ENCODE measurements at regions not wholly inside any gene's neighbourhood (a gene's known extent, or its start where the extent isn't known, plus 50 kb on each side); places are given as distances from the start of the nearest gene placed in this dataset.

DNA sequence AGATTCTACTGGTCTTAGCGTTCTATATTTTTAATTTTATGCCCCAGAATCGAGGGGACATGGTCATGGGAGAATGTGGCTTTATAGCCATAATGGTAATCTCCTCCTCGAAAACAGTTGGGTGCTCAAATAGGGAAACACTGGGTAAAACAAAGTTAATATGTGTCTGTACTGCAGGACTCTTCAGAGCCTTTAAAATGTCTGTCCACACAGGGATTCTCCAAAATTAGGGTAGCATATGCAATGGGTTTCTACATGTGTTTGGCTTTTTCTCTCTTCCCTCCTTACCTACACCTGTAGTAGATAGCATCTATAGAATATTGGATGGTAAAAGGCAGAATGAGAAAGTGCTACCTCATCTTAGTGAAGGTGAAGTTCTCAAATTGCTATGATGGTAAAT is 130.0 kb upstream of the NR3C1 start:
- H3K9me3 Mint-ChIP-seq (ENCODE audit: low read depth), result no peaks in the 10 kb centered on the region
- no peak overlapping the region for H3K27ac Mint-ChIP-seq (ENCODE audit: unreplicated experiment)
- H3K4me3 Mint-ChIP-seq (ENCODE audit: unreplicated experiment), result no peak overlapping the region
- peaks cover 14% of the 10 kb centered on the region for H3K4me1 Mint-ChIP-seq (ENCODE audit: low read depth)
- H3K27me3 Mint-ChIP-seq (ENCODE audit: low read depth), result no peaks in the 10 kb centered on the region
- DNase-seq (ENCODE audit: low spot score), result no peak
- no peaks in the 10 kb centered on the region for H3K36me3 Mint-ChIP-seq (ENCODE audit: low read depth)
- TF ChIP-seq, protein P1, sequence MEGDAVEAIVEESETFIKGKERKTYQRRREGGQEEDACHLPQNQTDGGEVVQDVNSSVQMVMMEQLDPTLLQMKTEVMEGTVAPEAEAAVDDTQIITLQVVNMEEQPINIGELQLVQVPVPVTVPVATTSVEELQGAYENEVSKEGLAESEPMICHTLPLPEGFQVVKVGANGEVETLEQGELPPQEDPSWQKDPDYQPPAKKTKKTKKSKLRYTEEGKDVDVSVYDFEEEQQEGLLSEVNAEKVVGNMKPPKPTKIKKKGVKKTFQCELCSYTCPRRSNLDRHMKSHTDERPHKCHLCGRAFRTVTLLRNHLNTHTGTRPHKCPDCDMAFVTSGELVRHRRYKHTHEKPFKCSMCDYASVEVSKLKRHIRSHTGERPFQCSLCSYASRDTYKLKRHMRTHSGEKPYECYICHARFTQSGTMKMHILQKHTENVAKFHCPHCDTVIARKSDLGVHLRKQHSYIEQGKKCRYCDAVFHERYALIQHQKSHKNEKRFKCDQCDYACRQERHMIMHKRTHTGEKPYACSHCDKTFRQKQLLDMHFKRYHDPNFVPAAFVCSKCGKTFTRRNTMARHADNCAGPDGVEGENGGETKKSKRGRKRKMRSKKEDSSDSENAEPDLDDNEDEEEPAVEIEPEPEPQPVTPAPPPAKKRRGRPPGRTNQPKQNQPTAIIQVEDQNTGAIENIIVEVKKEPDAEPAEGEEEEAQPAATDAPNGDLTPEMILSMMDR (IDR thresholded peaks at IDR 0.05), result no peak

DNA sequence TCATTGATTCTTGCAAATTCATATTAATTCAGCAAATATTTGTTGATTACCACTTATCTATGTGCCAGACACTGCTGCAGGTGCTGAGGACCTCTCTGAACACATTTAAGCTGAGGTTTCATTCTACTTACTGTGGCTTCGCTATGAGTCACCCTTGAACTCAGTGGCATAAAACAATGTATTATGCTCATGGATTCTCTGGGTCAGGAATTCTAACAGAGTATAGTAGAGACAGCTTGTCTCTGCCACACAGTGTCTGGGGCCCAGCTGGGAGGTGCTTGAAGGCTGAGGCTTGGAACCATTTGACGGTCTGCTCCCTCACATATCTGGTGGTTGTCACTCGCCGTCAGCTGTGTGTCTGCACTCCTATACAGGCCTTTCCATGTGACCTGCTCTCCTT is 124.3 kb upstream of the NR3C1 start:
- Mint-ChIP-seq H3K9me3 (ENCODE audit: low read depth) (no peaks in the 10 kb centered on the region), H3K27ac (ENCODE audit: unreplicated experiment) (no peak overlapping the region), H3K27me3 (ENCODE audit: low read depth) (no peaks in the 10 kb centered on the region), H3K4me3 (ENCODE audit: unreplicated experiment) (no peak overlapping the region), H3K4me1 (ENCODE audit: low read depth) (no peaks in the 10 kb centered on the region), H3K36me3 (ENCODE audit: low read depth) (no peaks in the 10 kb centered on the region)
- no peak for DNase-seq (ENCODE audit: low spot score)
- TF ChIP-seq, protein P1 (IDR thresholded peaks at IDR 0.05), result no peak

DNA sequence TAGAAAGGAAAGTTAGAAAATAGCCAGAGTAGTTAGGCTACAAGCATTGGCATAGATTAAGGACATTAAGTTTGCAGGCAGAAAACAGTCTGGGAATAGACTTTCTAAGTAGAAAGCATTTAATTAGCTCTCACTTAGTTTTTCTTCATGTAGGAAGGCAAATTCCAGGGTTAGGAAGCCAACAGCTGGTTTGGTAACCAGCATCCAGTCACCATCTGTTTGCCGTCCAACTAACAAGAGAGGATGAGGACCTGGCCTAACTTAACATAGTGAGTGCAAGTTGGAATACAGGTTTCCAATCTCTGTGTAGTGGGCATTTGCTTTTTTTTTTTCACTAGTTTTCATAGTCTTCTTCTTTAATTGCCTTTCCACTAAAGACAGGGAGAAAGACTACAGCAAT is 121.7 kb upstream of the NR3C1 start:
- no peak overlapping the region for H3K4me3 Mint-ChIP-seq (ENCODE audit: unreplicated experiment)
- DNase-seq (ENCODE audit: low spot score), result no peak
- H3K9me3 Mint-ChIP-seq (ENCODE audit: low read depth), result no peaks in the 10 kb centered on the region
- H3K4me1 Mint-ChIP-seq (ENCODE audit: low read depth), result no peaks in the 10 kb centered on the region
- H3K27me3 Mint-ChIP-seq (ENCODE audit: low read depth), result no peaks in the 10 kb centered on the region
- TF ChIP-seq, protein P1 (IDR thresholded peaks at IDR 0.05), result no peak
- no peak overlapping the region for H3K27ac Mint-ChIP-seq (ENCODE audit: unreplicated experiment)
- no peaks in the 10 kb centered on the region for H3K36me3 Mint-ChIP-seq (ENCODE audit: low read depth)

DNA sequence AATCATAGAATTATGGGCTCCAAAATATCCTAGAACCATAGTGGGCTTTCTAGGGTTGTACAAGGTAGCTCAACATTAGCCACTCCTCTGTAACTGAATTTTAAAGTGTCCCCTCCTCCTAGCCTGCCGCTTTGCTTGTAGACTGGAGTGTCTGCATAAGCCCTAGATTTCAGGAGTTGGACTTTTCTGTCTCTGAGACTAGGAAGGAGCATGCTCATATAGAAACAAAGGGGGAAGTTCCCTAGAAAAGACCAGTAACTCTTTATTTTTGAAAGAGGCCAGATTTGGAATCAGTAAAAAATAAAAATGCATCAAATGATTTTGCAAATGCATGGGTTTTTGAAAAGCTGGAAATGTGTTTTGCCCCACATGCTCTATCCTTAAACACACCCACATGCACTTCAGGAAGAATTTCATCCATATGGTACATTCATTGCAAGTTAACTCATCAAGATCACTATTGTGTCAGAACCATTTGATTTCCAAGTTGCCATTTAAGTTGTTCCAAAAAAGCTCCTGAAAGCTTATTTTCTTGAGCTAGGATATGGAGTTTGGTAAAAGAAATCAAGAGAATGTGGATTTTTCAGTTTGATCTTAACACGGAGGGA is 121.0 kb upstream of the NR3C1 start:
- Mint-ChIP-seq H3K27me3 (ENCODE audit: low read depth) (no peaks in the 10 kb centered on the region), H3K4me3 (ENCODE audit: unreplicated experiment) (no peak overlapping the region), H3K4me1 (ENCODE audit: low read depth) (no peaks in the 10 kb centered on the region), H3K9me3 (ENCODE audit: low read depth) (no peaks in the 10 kb centered on the region), H3K27ac (ENCODE audit: unreplicated experiment) (no peak overlapping the region), H3K36me3 (ENCODE audit: low read depth) (no peaks in the 10 kb centered on the region)
- no peak for DNase-seq (ENCODE audit: low spot score)
- TF ChIP-seq, protein P1 (IDR thresholded peaks at IDR 0.05), result no peak

DNA sequence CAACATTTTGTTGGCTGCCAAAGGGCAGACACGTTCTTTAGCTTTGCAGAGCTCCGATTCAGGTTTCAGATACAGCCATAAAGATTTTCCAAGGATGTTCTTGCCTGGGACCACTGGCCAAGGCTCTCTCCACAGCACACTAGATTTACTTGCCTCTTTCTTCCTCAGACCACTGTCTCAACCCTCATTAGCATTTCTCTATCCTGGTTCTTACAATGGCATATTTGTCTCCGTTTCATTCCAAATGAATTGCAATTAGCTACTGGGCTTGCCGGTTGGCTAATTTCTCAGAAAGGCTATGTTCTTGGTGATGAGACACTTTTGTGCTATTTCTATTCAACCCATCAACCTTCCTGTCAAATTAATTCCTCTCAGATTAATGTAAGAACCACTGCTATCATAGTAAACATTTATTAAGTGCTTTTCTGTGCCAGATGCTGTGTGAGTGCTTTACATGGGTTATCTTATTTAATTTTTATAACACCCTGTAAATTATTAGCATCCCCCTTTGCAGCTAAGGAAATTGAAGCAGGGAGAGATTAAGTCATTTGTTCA is 118.4 kb upstream of the NR3C1 start:
- Mint-ChIP-seq H3K9me3 (ENCODE audit: low read depth) (no peaks in the 10 kb centered on the region), H3K4me1 (ENCODE audit: low read depth) (no peaks in the 10 kb centered on the region), H3K27me3 (ENCODE audit: low read depth) (no peaks in the 10 kb centered on the region), H3K36me3 (ENCODE audit: low read depth) (no peaks in the 10 kb centered on the region), H3K27ac (ENCODE audit: unreplicated experiment) (no peak overlapping the region), H3K4me3 (ENCODE audit: unreplicated experiment) (no peak overlapping the region)
- no peak for DNase-seq (ENCODE audit: low spot score)
- TF ChIP-seq, protein P1 (IDR thresholded peaks at IDR 0.05), result no peak

All from chondrocyte (in vitro differentiated cells).